H1 (cell line): ENCODE measurements at regions not wholly inside any gene's neighbourhood (a gene's known extent, or its start where the extent isn't known, plus 50 kb on each side); places are given as distances from the start of the nearest gene placed in this dataset.

Experiments
- CTCF ChIA-PET: fragments of 300-600 bp; sonication (Branson Sonifier 250); formaldehyde crosslinking; loops from one replicate; lab custom pipeline; 2021; ENCODE audit not compliant: partially characterized antibody; lab: Charles Lee
- POLR2A ChIA-PET: fragments of 300-600 bp; sonication (Branson Sonifier 250); formaldehyde crosslinking; loops from one replicate; lab custom pipeline; 2021; ENCODE audit warnings: inconsistent platforms; ENCODE audit not compliant: partially characterized antibody; lab: Charles Lee
- DNase-seq, 2 experiments: peaks; one replicate each; pipeline versions ENCODE4 v3.0.0 to v3.0.0-alpha.2; 2010 to 2022; ENCODE audit warnings: low spot score in 2 of 2, low read depth in 1 of 2, mixed read lengths in 1 of 2
- FAIRE-seq: peaks from 2 replicates; lab custom pipeline; 2011; peaks lifted over from hg19 to GRCh38; lab: Jason Lieb, UNC
- H2AFZ ChIP-seq: 2 replicates; pipeline ENCODE4 v1.8.1; 2012; ENCODE audit warnings: low read length, inconsistent platforms
- H2AK5ac ChIP-seq: 2 replicates; pipeline ENCODE4 v1.6.1; 2013; ENCODE audit warnings: low read depth, low read length
- H2BK120ac ChIP-seq: replicated peaks from 2 replicates; pipeline ENCODE3; 2013; ENCODE audit warnings: low read depth, low read length, inconsistent platforms
- H2BK12ac ChIP-seq: 2 replicates; pipeline ENCODE4 v1.6.1; 2013; ENCODE audit warnings: low read depth, low read length
- H2BK15ac ChIP-seq: 2 replicates; pipeline ENCODE4 v1.6.1; 2013; ENCODE audit warnings: low read length
- H2BK20ac ChIP-seq: 2 replicates; pipeline ENCODE4 v1.6.1; 2013; ENCODE audit warnings: low read length
- H2BK5ac ChIP-seq: 2 replicates; pipeline ENCODE4 v1.6.1; 2013; ENCODE audit warnings: low read depth, low read length
- H3K14ac ChIP-seq: 2 replicates; pipeline ENCODE4 v1.6.1; 2013; ENCODE audit warnings: inconsistent platforms; ENCODE audit not compliant: insufficient read length
- H3K18ac ChIP-seq: 2 replicates; pipeline ENCODE4 v1.6.1; 2013; ENCODE audit warnings: low read length; ENCODE audit errors: extremely low read depth
- H3K23ac ChIP-seq: 2 replicates; pipeline ENCODE4 v1.6.1; 2013; ENCODE audit warnings: inconsistent platforms; ENCODE audit not compliant: insufficient read length
- H3K23me2 ChIP-seq: 2 replicates; pipeline ENCODE4 v1.6.1; 2013; ENCODE audit warnings: low read depth, low read length
- H3K27ac ChIP-seq: 2 replicates; pipeline ENCODE4 v1.6.1; 2011; ENCODE audit warnings: low read depth, low read length, inconsistent platforms
- H3K27me3 ChIP-seq, 4 experiments: replicated peaks in 1 of 4; 1 replicate in 1 of 4; 2 replicates in 3 of 4; pipeline versions ENCODE4 v1.6.1 to v1.8.1; 2011 to 2013; ENCODE audit warnings: low read length in 3 of 4, mild to moderate bottlenecking in 3 of 4, inconsistent platforms in 2 of 4, mixed read lengths in 2 of 4, moderate library complexity in 1 of 4; ENCODE audit not compliant: control insufficient read depth in 3 of 4, insufficient read depth in 3 of 4; ENCODE audit errors: extremely low read depth in 1 of 4
- H3K36me3 ChIP-seq, 4 experiments: 2 replicates each; pipeline versions ENCODE4 v1.6.1 to v1.8.1; 2011 to 2013; ENCODE audit warnings: mild to moderate bottlenecking in 4 of 4, low read length in 3 of 4, moderate library complexity in 2 of 4, control low read depth in 1 of 4, inconsistent platforms in 1 of 4; ENCODE audit not compliant: insufficient read depth in 4 of 4, control insufficient read depth in 2 of 4
- H3K4ac ChIP-seq: replicated peaks from 2 replicates; pipeline ENCODE3; 2013; ENCODE audit warnings: low read length, low read depth, mixed read lengths, inconsistent platforms; ENCODE audit not compliant: insufficient read length
- H3K4me1 ChIP-seq, 4 experiments: replicated peaks in 1 of 4; 1 replicate in 1 of 4; 2 replicates in 3 of 4; pipeline versions ENCODE4 v1.6.1 to v1.8.1; 2011 to 2013; ENCODE audit warnings: low read length in 3 of 4, inconsistent platforms in 2 of 4, mixed read lengths in 1 of 4; ENCODE audit not compliant: insufficient read depth in 4 of 4, control insufficient read depth in 3 of 4
- H3K4me2 ChIP-seq, 2 experiments: 2 replicates each; pipeline versions ENCODE4 v1.6.1 to v1.8.1; 2011 to 2013; ENCODE audit warnings: low read depth in 2 of 2, low read length in 2 of 2, control low read depth in 1 of 2, inconsistent platforms in 1 of 2, mild to moderate bottlenecking in 1 of 2; ENCODE audit not compliant: insufficient read depth in 1 of 2
- H3K4me3 ChIP-seq, 4 experiments: fragments of 200-600, 300-600 bp in 1 of 4; sonication (generic), shearing (Covaris generic), sonication (Bioruptor Twin) in 1 of 4; 2 replicates each; pipeline versions ENCODE4 v1.5.1 to v1.8.1; 2011 to 2016; ENCODE audit warnings: low read length in 4 of 4, low read depth in 3 of 4, control low read depth in 2 of 4, inconsistent platforms in 2 of 4, mild to moderate bottlenecking in 2 of 4, mixed read lengths in 1 of 4, moderate library complexity in 1 of 4; ENCODE audit not compliant: insufficient read depth in 2 of 4; ENCODE audit errors: extremely low read depth in 1 of 4
- H3K56ac ChIP-seq: replicated peaks from 2 replicates; pipeline ENCODE3; 2013; ENCODE audit warnings: low read depth, mild to moderate bottlenecking, mixed read lengths, low read length, inconsistent platforms; ENCODE audit not compliant: insufficient read length
- H3K79me1 ChIP-seq: 2 replicates; pipeline ENCODE4 v1.6.1; 2013; ENCODE audit warnings: low read depth, low read length, control low read depth
- H3K79me2 ChIP-seq, 2 experiments: 2 replicates each; pipeline versions ENCODE4 v1.6.1 to v1.8.1; 2012 to 2013; ENCODE audit warnings: low read length in 2 of 2, mild to moderate bottlenecking in 2 of 2, inconsistent platforms in 1 of 2; ENCODE audit not compliant: insufficient read depth in 2 of 2, control insufficient read depth in 1 of 2
- H3K9ac ChIP-seq, 4 experiments: replicated peaks in 1 of 4; 1 replicate in 1 of 4; 2 replicates in 3 of 4; pipeline versions ENCODE4 v1.6.1 to v1.8.1; 2011 to 2013; ENCODE audit warnings: low read depth in 3 of 4, low read length in 3 of 4, control low read depth in 2 of 4, mild to moderate bottlenecking in 2 of 4, moderate library complexity in 2 of 4, inconsistent platforms in 1 of 4; ENCODE audit errors: extremely low read depth in 1 of 4
- H3K9me3 ChIP-seq, 2 experiments: 2 replicates each; pipeline versions ENCODE4 v1.6.1 to v1.8.1; 2012 to 2013; ENCODE audit warnings: mild to moderate bottlenecking in 2 of 2, moderate library complexity in 2 of 2, control low read depth in 1 of 2, inconsistent platforms in 1 of 2, low read depth in 1 of 2, low read length in 1 of 2, mixed read lengths in 1 of 2; ENCODE audit not compliant: insufficient read depth in 2 of 2
- H4K20me1 ChIP-seq, 2 experiments: replicated peaks in 1 of 2; 2 replicates each; pipeline versions ENCODE3 to v1.8.1; 2011 to 2013; ENCODE audit warnings: inconsistent platforms in 2 of 2, low read length in 2 of 2, mild to moderate bottlenecking in 1 of 2; ENCODE audit not compliant: insufficient read depth in 2 of 2, control insufficient read depth in 1 of 2
- H4K5ac ChIP-seq: 2 replicates; pipeline ENCODE4 v1.6.1; 2013; ENCODE audit warnings: low read length, low read depth, mixed read lengths, inconsistent platforms; ENCODE audit not compliant: insufficient read length
- H4K8ac ChIP-seq: 2 replicates; pipeline ENCODE4 v1.8.0; 2013; ENCODE audit warnings: mild to moderate bottlenecking, moderate library complexity, low read length, inconsistent platforms; ENCODE audit not compliant: insufficient read depth; ENCODE audit errors: extremely low read depth
- H4K91ac ChIP-seq: replicated peaks from 2 replicates; pipeline ENCODE3; 2013; ENCODE audit warnings: low read length, mixed read lengths, inconsistent platforms; ENCODE audit not compliant: insufficient read length
- BACH1 ChIP-seq: IDR thresholded peaks from 2 replicates; pipeline ENCODE4 v1.6.1; 2012; ENCODE audit warnings: low read length, improper control_type of control experiment
- MAFK ChIP-seq: IDR thresholded peaks from 2 replicates; pipeline ENCODE4 v1.6.1; 2012; ENCODE audit warnings: low read depth, mild to moderate bottlenecking, improper control_type of control experiment, low read length
- TEAD4 ChIP-seq: IDR thresholded peaks from 2 replicates; pipeline ENCODE4 v1.6.1; 2012; ENCODE audit warnings: low read depth, low read length, inconsistent platforms, mixed read lengths
- WGBS, 2 experiments: shearing (Covaris generic) in 1 of 2; methylation state at CpG; one replicate each; pipeline versions ENCODE4 v1.1.6 to v1.1.7; 2013 to 2015; ENCODE audit warnings: low lambda C conversion rate in 2 of 2, mixed read lengths in 2 of 2, inconsistent platforms in 1 of 2, low coverage in 1 of 2, missing lambda C conversion rate in 1 of 2; ENCODE audit not compliant: insufficient replicate concordance in 2 of 2, insufficient coverage in 1 of 2, insufficient read length in 1 of 2; ENCODE audit errors: extremely low coverage in 1 of 2, missing lambda C conversion rate in 1 of 2; 5-methylcytosine and 5-hydroxymethylcytosine counted together

- Histone ChIP-seq H3K56ac (no peak overlapping the region), H4K91ac (no peak overlapping the region), H2BK20ac (no peak overlapping the region), H3K79me1 (no peaks in the 10 kb centered on the region), H3K79me2 (no peaks in the 10 kb centered on the region), H3K18ac (no peak overlapping the region), H3K36me3 (no peaks in the 10 kb centered on the region), H3K4me3 (no peak overlapping the region), H3K9ac (no peak overlapping the region), H3K14ac (no peak overlapping the region), H2BK5ac (no peak overlapping the region), H2AK5ac (no peak overlapping the region), H2BK120ac (no peak overlapping the region), H2AFZ (no peak overlapping the region), H2BK15ac (no peak overlapping the region), H3K27ac (no peak overlapping the region), H3K27me3 (no peaks in the 10 kb centered on the region), H3K23me2 (no peaks in the 10 kb centered on the region), H4K8ac (no peak overlapping the region), H4K5ac (no peak overlapping the region), H3K4me1 (no peaks in the 10 kb centered on the region), H3K4me2 (no peak overlapping the region), H3K9me3 (no peaks in the 10 kb centered on the region), H3K4ac (no peak overlapping the region), H4K20me1 (no peaks in the 10 kb centered on the region), H3K23ac (no peak overlapping the region), H2BK12ac (no peak overlapping the region)
- peak; percentile 75; the same call in 1 of the 2 replicates for TF ChIP-seq MAFK
- TF ChIP-seq BACH1 = 0 out of 2 replicates have a peak, but pooled peaks have one; percentile 3
- TF ChIP-seq TEAD4 = no peak
- FAIRE-seq (no peak), DNase-seq (no peak)
- ChIA-PET POLR2A (interaction anchor here (0.8 kb wide), 1 partner anchor 191 kb away, joined by 3 read pairs; no protein-coding TSS in a partner anchor), CTCF (interaction anchor here (0.6 to 2.8 kb wide), 6 partner anchors 8 to 500 kb away, joined by 3 to 7 read pairs (median 3); no protein-coding TSS in a partner anchor)
- WGBS, 2 experiments = 92% methylated on average over 3 of the region's 3 CpGs; no CpG with 5 or more reads in 1 of the 2 experiments
Measured at GRCh38 chr11:11770921-11771486, 70.8 kb upstream of the USP47 start.
